NB4 (cell line): ENCODE measurements at regions not wholly inside any gene's neighbourhood (a gene's known extent, or its start where the extent isn't known, plus 50 kb on each side); places are given as distances from the start of the nearest gene placed in this dataset.

Experiments used
- CTCF ChIP-seq: IDR thresholded peaks from one replicate; pipeline ENCODE4 v1.5.1; 2012; ENCODE audit warnings: low read depth, low read length
- MAX ChIP-seq: IDR thresholded peaks from 2 replicates; pipeline ENCODE4 v1.6.1; 2011; ENCODE audit warnings: low read depth, low read length
- POLR2A ChIP-seq: IDR thresholded peaks from 2 replicates; pipeline ENCODE4 v1.6.1; 2011; ENCODE audit warnings: mild to moderate bottlenecking; ENCODE audit not compliant: insufficient read length; ENCODE audit errors: extremely low read depth

- TF ChIP-seq CTCF (no peak), POLR2A (no peak), MAX (no peak)
These were observed 110.2 kb upstream of the SPIN1 start for GRCh38 chr9:88278036-88278435.
